ENCODE measurements at regions not wholly inside any gene's neighbourhood (a gene's known extent, or its start where the extent isn't known, plus 50 kb on each side); places are given as distances from the start of the nearest gene placed in this dataset.

GRCh38 chr16:77668201-77668600 is 54.1 kb upstream of the NUDT7 start:
- TF ChIP-seq POLR2AphosphoS5 (IDR thresholded peaks at IDR 0.05; ENCODE audit: low read depth) (no peak), CTCF (IDR thresholded peaks at IDR 0.05; ENCODE audit: insufficient read depth, low read length) (no peak)

Data from HL-60 (cell line).